Memory B cell (primary cell): ENCODE measurements at regions not wholly inside any gene's neighbourhood (a gene's known extent, or its start where the extent isn't known, plus 50 kb on each side); places are given as distances from the start of the nearest gene placed in this dataset.
"Not testable (repeated sequence)": the region's sequence is repeated elsewhere in the genome, so short reads cannot be mapped to it uniquely, and the experiment has no call there.

Experiments used
- ATAC-seq: fragments of 150-1000 bp; cut with Tn5 transposase; 2 replicates; pipeline ENCODE4 v1.10.0; 2021; ENCODE audit warnings: low read depth, mild to moderate bottlenecking, moderate library complexity
- DNase-seq, 2 donors: peaks; one replicate each; pipeline ENCODE4 v3.0.0; 2022; ENCODE audit warnings: low spot score in 2 of 2
- H3K27ac Mint-ChIP-seq: one replicate; pipeline ENCODE4 v1.8.0; 2022; ENCODE audit warnings: mild to moderate bottlenecking, moderate library complexity, mixed read lengths
- H3K27me3 Mint-ChIP-seq: one replicate; pipeline ENCODE4 v1.8.0; 2022; ENCODE audit warnings: mixed read lengths
- H3K36me3 Mint-ChIP-seq: one replicate; pipeline ENCODE4 v1.8.0; 2022; ENCODE audit warnings: mild to moderate bottlenecking, mixed read lengths
- H3K4me1 Mint-ChIP-seq: one replicate; pipeline ENCODE4 v1.8.0; 2022; ENCODE audit warnings: mixed read lengths
- H3K4me3 Mint-ChIP-seq: one replicate; pipeline ENCODE4 v1.8.0; 2022; ENCODE audit warnings: mild to moderate bottlenecking, moderate library complexity, mixed read lengths
- H3K9me3 Mint-ChIP-seq: one replicate; pipeline ENCODE4 v1.8.0; 2022; ENCODE audit warnings: mixed read lengths

GRCh38 chr5:57761513-57761912 lies 278.9 kb upstream of the ACTBL2 start:
- H3K27me3 Mint-ChIP-seq, result no peaks in the 10 kb centered on the region
- no peaks in the 10 kb centered on the region for H3K9me3 Mint-ChIP-seq
- no peaks in the 10 kb centered on the region for H3K4me1 Mint-ChIP-seq
- H3K36me3 Mint-ChIP-seq, result no peaks in the 10 kb centered on the region
- H3K27ac Mint-ChIP-seq, result no peak overlapping the region
- ATAC-seq (no peak), DNase-seq (no peak)
- no peak overlapping the region for H3K4me3 Mint-ChIP-seq

DNA sequence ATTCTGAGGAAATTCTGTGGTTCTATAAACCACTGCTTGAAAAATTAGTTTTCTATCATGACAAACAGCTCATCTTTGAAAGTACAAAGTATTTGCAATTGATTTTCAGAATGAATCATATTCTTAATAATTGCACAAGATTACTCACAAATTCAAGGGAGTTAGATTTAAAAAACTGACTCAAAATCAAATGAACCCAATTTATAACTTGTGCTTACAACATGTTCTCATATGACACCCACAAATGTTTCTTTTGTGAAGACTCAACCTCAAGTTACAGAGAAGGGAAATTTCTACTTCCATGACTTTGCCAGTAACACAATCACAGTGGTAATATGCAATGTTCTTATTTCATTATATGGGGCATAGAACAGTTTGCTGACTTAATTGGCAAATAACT lies 272.0 kb upstream of the ACTBL2 start:
- Mint-ChIP-seq H3K27ac (no peak overlapping the region), H3K4me3 (no peak overlapping the region), H3K36me3 (no peaks in the 10 kb centered on the region), H3K4me1 (no peaks in the 10 kb centered on the region), H3K9me3 (no peaks in the 10 kb centered on the region), H3K27me3 (no peaks in the 10 kb centered on the region)
- no peak for DNase-seq
- no peak for ATAC-seq

- H3K36me3 Mint-ChIP-seq, result no peaks in the 10 kb centered on the region
- DNase-seq (no peak), ATAC-seq (no peak)
- H3K27me3 Mint-ChIP-seq, result no peaks in the 10 kb centered on the region
- no peak overlapping the region for H3K4me3 Mint-ChIP-seq
- H3K4me1 Mint-ChIP-seq, result no peaks in the 10 kb centered on the region
- H3K27ac Mint-ChIP-seq, result no peak overlapping the region
- H3K9me3 Mint-ChIP-seq, result no peaks in the 10 kb centered on the region
These were observed 270.8 kb upstream of the ACTBL2 start for GRCh38 chr5:57753446-57753845.

DNA sequence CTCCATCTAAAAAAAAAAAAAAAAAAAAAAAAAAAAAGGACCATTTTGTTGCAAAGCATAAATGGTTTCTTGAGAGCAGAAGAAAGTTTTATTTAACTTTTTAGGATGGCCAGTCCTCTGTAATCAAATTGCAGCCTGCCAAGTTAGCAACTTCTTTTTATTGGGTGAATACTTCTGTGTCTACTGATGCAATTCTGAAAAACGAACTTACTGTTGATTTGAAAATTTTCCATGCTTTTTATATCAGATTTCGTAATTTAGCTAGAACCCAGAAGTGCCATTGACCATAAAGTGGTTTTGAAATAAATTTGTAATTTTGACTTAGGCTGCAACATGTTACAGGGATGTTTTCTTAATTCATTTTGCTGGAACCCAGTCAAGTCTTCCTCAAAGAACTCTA lies 269.1 kb upstream of the ACTBL2 start:
- H3K9me3 Mint-ChIP-seq, result no peaks in the 10 kb centered on the region
- H3K4me3 Mint-ChIP-seq, result no peak overlapping the region
- H3K27me3 Mint-ChIP-seq, result peaks cover 2% of the 10 kb centered on the region
- ATAC-seq (no peak), DNase-seq (no peak)
- no peaks in the 10 kb centered on the region for H3K36me3 Mint-ChIP-seq
- no peak overlapping the region for H3K27ac Mint-ChIP-seq
- H3K4me1 Mint-ChIP-seq, result no peaks in the 10 kb centered on the region

DNA sequence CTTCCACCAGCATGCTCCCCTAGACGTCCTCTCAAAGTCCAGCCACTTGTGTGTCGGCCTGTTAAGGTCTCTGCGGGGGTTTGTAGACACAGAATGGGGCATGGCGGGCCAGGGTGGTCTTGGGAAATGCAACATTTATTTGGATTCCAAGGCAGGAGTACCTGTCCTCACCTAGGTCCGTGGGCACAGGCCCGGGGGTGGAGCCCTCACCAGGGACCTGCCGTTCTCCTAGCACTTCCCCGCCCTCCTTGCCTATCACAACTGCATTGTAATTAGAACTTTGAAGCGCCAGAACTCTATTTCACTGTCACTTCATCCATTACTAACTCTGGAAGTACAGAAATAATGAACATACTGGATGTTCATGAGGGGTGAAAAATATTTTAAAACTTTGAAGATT lies 268.3 kb upstream of the ACTBL2 start:
- Mint-ChIP-seq H3K4me1 (no peaks in the 10 kb centered on the region), H3K27me3 (peaks cover 2% of the 10 kb centered on the region), H3K9me3 (no peaks in the 10 kb centered on the region), H3K4me3 (no peak overlapping the region), H3K27ac (no peak overlapping the region), H3K36me3 (no peaks in the 10 kb centered on the region)
- no peak for ATAC-seq
- DNase-seq, result no peak

GRCh38 chr5:57750282-57750681 lies 267.7 kb upstream of the ACTBL2 start:
- DNase-seq (no peak), ATAC-seq (no peak)
- Mint-ChIP-seq H3K9me3 (no peaks in the 10 kb centered on the region), H3K27me3 (peaks cover 2% of the 10 kb centered on the region), H3K4me3 (no peak overlapping the region), H3K36me3 (no peaks in the 10 kb centered on the region), H3K27ac (no peak overlapping the region), H3K4me1 (no peaks in the 10 kb centered on the region)

- Mint-ChIP-seq H3K27me3 (peaks cover 3% of the 10 kb centered on the region), H3K36me3 (no peaks in the 10 kb centered on the region), H3K4me1 (no peaks in the 10 kb centered on the region), H3K27ac (no peak overlapping the region), H3K4me3 (no peak overlapping the region), H3K9me3 (no peaks in the 10 kb centered on the region)
- DNase-seq (no peak), ATAC-seq (no peak)
These were observed 266.8 kb upstream of the ACTBL2 start for GRCh38 chr5:57749396-57749795.

DNA sequence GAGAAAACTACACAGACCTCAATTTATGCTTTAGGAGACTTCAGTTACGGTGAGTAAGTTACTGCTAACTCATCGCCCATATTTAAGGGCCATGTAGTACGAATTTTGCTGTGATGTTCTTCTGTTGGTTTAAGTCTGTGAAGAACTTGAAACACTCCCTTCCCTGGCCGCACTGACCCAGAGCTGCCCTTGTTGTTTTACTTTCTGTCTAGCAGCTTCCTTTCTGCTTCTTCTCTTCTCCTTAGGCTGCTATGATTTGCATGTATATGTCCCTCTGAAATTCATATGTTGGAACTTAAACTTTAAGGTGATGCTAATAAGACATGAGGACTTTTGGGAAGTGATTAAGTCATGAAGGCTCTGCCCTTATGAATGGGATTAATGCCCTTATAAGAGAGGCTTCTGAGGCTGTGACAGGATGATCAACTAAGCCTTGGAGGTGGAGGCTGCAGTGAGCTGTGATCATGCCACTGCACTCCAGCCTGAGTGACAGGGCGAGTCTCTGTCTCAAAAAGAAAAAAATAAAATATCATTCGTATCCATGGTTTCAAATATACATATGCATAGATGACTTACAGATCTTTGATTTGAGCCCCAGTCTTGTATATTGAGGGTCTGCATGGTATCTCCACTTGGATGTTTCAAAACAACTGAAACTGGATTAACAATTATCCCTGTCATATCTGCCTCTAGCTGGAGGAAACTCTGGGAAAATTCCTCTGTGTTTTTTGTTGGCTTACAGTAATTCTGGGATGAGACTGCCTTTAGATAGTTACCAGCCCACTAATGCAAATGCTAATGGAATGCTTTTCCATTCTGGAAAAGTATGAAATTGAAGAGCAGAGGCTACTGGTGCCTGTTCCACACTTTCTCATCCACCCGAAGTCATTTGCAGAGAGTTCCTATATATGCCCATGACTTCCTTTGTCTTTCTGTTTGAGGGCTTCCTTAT lies 263.4 kb upstream of the ACTBL2 start:
- no peak overlapping the region for H3K4me3 Mint-ChIP-seq
- H3K27me3 Mint-ChIP-seq, result peaks cover 3% of the 10 kb centered on the region
- ATAC-seq (no peak), DNase-seq (no peak)
- no peaks in the 10 kb centered on the region for H3K36me3 Mint-ChIP-seq
- H3K27ac Mint-ChIP-seq, result no peak overlapping the region
- H3K4me1 Mint-ChIP-seq, result no peaks in the 10 kb centered on the region
- H3K9me3 Mint-ChIP-seq, result no peaks in the 10 kb centered on the region

- no peak for ATAC-seq
- H3K4me3 Mint-ChIP-seq, result no peak overlapping the region
- H3K9me3 Mint-ChIP-seq, result no peaks in the 10 kb centered on the region
- DNase-seq, result no peak
- no peaks in the 10 kb centered on the region for H3K36me3 Mint-ChIP-seq
- no peak overlapping the region for H3K27ac Mint-ChIP-seq
- peaks cover 3% of the 10 kb centered on the region for H3K27me3 Mint-ChIP-seq
- no peaks in the 10 kb centered on the region for H3K4me1 Mint-ChIP-seq
These were observed 262.4 kb upstream of the ACTBL2 start for GRCh38 chr5:57745029-57745428.

GRCh38 chr5:57741336-57741735 lies 258.7 kb upstream of the ACTBL2 start:
- ATAC-seq, result no peak
- H3K27me3 Mint-ChIP-seq, result peaks cover 1% of the 10 kb centered on the region

GRCh38 chr5:57738787-57739186 lies 256.2 kb upstream of the ACTBL2 start:
- H3K9me3 Mint-ChIP-seq, result no peaks in the 10 kb centered on the region
- ATAC-seq, result no peak
- no peaks in the 10 kb centered on the region for H3K36me3 Mint-ChIP-seq
- DNase-seq, result no peak
- no peak overlapping the region for H3K27ac Mint-ChIP-seq
- no peak overlapping the region for H3K4me3 Mint-ChIP-seq
- H3K4me1 Mint-ChIP-seq, result no peaks in the 10 kb centered on the region
- H3K27me3 Mint-ChIP-seq, result no peaks in the 10 kb centered on the region

More at GRCh38 chr5:57741336-57741735, 258.7 kb upstream of the ACTBL2 start:
- Mint-ChIP-seq H3K4me1 (no peaks in the 10 kb centered on the region), H3K27ac (no peak overlapping the region), H3K36me3 (no peaks in the 10 kb centered on the region), H3K4me3 (no peak overlapping the region), H3K9me3 (no peaks in the 10 kb centered on the region)
- DNase-seq, result no peak

DNA sequence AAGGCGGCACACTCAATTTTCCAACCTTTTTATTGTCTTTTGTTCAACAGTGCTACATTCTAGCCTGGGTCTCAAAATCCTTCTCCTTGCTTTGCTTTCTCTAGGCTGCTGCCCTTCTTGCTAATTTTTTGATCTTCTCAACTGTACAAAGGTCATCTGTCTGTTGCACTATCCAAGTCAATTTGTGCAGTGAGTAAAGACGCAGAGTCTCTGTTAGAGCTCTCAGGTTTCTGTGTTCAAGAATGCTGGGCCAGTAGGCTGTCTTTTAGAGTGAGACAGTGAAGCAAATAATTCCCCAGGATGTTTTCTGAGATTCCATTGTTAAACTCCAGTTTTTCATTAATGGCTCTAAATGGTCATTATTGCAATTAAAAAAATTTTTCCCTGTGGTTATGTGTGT lies 255.7 kb upstream of the ACTBL2 start:
- no peak for DNase-seq
- H3K36me3 Mint-ChIP-seq, result no peaks in the 10 kb centered on the region
- H3K4me1 Mint-ChIP-seq, result no peaks in the 10 kb centered on the region
- no peaks in the 10 kb centered on the region for H3K9me3 Mint-ChIP-seq
- no peaks in the 10 kb centered on the region for H3K27me3 Mint-ChIP-seq
- no peak for ATAC-seq
- H3K4me3 Mint-ChIP-seq, result no peak overlapping the region
- H3K27ac Mint-ChIP-seq, result no peak overlapping the region

DNA sequence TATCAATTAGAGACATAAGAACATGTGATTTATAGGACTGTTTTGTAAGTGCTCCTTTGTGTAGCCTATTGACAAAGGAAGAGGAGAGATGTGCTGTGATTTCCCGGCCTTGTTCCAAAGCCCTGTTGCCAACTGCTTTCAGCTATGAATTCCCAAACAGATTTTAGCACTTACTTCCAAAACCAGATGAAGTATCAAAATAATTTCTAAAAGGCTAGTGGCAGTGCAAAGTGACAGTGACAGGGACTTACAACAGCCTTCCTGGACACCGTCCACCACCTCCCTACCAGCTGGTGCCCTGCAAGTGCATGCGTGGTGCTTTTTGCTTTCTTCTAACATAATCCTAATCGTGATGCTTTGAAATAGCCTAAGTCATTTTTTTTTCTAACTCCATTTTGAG lies 254.1 kb upstream of the ACTBL2 start:
- no peaks in the 10 kb centered on the region for H3K4me1 Mint-ChIP-seq
- ATAC-seq, result no peak
- H3K27ac Mint-ChIP-seq, result no peak overlapping the region
- no peak for DNase-seq
- no peaks in the 10 kb centered on the region for H3K36me3 Mint-ChIP-seq
- no peak overlapping the region for H3K4me3 Mint-ChIP-seq
- no peaks in the 10 kb centered on the region for H3K27me3 Mint-ChIP-seq
- no peaks in the 10 kb centered on the region for H3K9me3 Mint-ChIP-seq

DNA sequence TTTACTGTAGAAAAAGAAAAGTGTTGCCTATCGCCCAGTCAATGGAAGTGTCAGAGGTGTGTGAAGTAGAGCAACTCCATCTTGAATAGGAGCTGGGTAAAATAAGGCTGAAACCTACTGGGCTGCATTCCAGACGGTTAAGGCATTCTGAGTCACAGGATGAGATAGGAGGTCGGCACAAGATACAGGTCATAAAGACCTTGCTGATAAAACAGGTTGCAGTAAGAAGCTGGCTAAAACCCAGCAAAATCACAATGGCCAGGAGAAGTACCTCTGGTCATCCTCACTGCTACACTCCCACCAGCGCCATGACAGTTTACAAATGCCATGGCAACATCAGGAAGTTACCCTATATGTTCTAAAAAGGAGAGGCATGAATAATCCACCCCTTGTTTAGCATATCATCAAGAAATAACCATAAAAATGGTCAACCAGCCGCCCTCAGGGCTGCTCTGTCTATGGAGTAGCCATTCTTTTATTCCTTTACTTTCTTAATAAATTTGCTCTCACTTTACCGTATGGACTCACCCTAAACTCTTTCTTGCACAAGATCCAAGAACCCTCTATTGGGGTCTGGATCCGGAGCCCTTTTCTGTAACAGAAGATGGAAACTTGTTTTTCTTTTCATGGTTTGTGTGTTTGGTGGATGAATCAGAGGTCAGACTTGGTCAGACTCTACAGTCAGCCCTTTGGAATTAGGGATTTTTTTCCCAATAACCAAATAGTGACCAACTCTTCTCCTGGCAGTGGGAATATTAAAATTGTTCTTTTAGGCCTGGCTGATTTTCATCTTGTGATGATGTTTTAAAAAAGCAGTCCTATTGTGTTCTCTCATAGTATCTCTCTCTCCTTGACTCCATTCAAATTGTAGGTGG lies 252.9 kb upstream of the ACTBL2 start:
- H3K4me1 Mint-ChIP-seq, H3K9me3 Mint-ChIP-seq, H3K36me3 Mint-ChIP-seq, H3K27me3 Mint-ChIP-seq, ATAC-seq, H3K27ac Mint-ChIP-seq, H3K4me3 Mint-ChIP-seq, DNase-seq: not testable (repeated sequence)
